NT2/D1 (cell line): ENCODE measurements at regions not wholly inside any gene's neighbourhood (a gene's known extent, or its start where the extent isn't known, plus 50 kb on each side); places are given as distances from the start of the nearest gene placed in this dataset.

ENCODE experiments used
- SUZ12 ChIP-seq: IDR thresholded peaks from 2 replicates; pipeline ENCODE4 v1.6.1; 2011; ENCODE audit not compliant: insufficient read length, insufficient read depth; ENCODE audit errors: extremely low read depth
- YY1 ChIP-seq: IDR thresholded peaks from 2 replicates; pipeline ENCODE4 v1.6.1; 2011; ENCODE audit not compliant: insufficient read length, insufficient read depth

DNA sequence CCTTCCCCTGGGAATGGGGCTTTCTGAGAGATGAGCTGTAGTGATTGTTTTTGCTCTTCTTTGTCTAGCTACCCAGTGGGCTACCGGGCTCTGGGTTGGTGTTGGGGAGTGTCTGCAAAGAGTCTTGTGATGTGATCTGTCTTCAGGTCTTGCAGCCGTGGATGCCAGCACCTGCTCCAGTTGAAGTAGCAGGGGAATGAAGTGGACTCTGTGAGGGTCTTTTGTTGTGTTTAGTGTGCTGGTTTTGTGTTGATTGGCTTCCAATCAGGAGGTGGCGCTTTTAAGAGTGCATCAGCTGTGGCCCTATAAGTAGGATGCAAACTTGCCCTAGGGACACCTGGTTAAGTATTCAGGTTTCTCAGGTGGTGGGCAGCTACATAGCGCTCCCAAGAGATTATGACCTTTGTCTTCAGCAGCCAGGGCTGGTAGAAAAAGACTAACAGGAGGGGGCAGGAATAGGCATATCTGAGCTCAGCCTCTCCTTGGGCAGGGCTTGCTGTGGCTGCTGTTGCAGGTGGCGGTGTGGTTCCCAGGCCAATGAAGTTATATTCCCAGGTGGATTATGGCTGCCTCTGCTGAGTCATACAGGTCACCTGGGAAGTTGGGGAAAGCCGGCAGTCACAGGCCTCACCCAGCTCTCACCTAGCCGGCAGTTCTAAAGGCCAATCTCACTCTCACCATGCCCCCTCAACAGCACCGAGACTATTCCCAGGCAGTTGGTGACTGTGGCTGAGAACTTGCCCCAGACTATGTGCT, 315.7 kb upstream of the C11orf87 start:
- no peak for TF ChIP-seq YY1
- TF ChIP-seq SUZ12: no peak
